HG02852 (cell line): ENCODE measurements at regions not wholly inside any gene's neighbourhood (a gene's known extent, or its start where the extent isn't known, plus 50 kb on each side); places are given as distances from the start of the nearest gene placed in this dataset.

Source experiments
- ATAC-seq: cut with Tn5 transposase; IDR thresholded peaks from one replicate; pipeline ENCODE4 v1.9.1; 2021; ENCODE audit warnings: mild to moderate bottlenecking, moderate library complexity; ENCODE audit not compliant: unreplicated experiment

DNA sequence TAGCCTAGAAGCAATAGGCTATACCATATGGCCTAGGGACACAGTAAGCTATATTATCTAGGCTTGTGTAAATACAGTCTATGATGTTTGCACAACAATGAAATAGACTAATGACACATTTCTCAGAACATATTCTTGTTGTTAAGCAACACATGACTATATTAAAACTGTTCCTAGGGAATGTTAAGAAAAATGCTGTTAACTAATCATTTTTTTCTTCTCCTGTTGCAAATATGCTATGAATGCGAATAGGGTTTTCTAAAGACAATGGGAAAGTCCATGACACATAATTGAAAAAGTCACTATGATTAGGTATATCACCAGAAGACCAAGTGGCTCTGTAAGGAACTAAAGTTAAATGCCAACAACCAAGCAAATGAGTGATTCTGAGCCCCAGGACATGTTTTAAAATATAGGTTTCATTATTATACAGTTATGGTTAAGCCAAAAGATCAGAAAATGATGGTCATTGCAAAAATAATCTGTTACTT, 454.0 kb upstream of the SORCS1 start:
- no peak for ATAC-seq

DNA sequence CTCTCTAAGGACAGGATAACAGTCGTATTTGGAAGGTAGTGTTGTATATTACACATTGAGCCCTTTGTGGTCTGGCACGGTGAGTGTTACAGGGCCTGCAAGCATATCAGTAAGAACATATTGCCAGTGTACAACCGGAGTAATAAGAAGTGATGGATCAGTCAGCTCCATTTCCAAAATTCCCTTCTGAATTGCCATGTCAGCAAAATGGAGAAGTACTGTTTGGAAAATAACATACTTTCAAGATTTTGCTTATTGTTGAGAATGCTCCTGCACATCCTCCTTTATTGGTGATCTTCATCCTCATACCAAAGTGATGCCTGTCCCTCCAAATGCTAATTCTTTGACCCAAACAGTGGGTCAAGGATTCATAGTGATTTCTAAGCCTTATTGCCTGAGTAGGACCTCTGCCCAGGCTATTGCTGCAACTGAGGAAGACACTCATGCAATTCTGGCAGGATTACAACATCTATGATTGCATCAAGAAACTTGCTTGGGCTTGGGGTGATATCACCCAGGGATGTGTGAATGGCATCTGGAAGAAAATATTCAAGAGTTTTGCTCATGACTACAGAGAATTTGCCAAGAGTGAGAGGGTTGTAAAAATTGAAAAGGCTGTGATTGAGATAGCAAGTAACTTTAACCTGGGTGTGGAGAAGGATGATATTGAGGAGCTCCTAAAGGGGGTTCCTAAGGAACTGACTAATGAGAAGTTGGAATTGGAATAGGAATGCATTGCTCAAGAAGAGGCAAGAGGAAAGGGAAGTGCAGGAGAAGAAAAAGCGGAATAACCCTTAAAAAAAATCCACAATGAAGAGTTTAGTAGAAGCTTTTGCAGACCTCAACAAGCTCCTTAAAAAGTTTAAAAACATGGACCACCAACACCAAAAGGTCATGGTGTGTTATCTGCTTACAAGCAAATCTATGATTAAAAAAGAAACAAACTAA, 452.2 kb upstream of the SORCS1 start:
- ATAC-seq: no peak

DNA sequence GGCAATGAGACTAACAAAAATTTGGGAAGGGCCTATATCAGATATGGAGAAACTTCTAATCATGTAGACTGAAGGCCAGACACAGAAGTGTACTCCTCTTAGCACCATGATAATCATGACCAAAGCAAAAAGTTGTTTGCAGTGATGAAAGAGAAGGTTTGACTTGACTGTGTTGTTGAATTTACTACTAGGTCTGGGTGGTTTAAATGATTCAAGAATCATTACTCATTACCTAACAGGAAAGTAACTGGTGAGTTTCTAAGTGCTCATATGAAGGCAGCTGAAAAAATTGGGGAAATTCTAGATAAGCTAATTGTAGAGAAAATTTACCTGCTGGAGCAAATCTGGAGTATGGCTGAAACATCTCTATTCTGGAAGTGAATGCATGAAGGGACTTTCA, 451.5 kb upstream of the SORCS1 start:
- no peak for ATAC-seq

DNA sequence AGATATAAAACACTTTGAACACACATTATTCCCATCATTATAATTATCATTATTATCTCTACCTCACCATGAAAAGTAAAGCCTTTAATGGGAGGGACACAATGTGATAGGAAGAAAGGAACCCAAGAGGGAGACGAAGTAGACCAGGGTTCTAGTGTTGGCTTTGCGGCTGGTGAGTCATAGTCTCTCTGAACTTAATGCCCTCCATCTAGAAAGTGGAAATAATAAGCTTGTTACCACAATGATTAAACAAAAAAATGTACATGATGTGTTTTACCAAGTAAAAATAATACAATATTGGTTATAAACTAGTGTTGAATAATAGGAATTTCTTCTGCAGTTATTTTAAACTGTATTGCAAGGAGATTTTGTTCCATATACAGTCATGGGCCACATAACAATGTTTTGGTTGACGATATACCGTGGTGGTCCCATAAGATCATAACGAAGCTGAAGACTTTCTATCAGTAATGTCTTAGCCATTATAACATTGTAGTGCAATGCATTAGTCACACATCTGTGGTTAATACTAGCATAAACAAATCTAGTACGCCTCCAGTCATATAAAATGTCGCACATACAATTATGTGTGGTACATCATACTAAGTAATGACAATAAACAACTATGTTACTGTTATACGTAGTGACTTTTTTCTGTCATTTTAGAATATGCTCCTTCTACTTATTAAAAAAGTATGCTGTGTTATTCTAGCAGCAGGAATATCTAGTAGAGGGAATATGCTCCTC, 450.6 kb upstream of the SORCS1 start:
- no peak for ATAC-seq

DNA sequence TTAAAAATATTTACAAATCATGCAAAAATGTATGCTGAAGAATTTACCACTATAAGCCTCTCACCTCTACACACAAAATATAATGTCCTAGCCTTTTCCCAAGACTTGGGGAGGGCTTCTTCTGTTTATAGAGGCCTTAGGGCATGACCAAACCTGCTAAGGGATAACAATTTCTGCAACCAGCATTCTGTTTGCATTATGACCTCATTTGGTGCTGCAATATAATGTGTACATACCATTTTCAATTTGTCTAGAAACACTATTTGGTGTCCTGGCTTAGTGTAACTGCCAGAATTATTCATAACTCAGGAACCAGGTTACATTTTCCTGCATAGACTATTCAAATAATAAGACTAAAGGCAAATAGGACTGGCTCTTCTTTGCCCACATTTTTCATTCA, 446.6 kb upstream of the SORCS1 start:
- no peak for ATAC-seq

DNA sequence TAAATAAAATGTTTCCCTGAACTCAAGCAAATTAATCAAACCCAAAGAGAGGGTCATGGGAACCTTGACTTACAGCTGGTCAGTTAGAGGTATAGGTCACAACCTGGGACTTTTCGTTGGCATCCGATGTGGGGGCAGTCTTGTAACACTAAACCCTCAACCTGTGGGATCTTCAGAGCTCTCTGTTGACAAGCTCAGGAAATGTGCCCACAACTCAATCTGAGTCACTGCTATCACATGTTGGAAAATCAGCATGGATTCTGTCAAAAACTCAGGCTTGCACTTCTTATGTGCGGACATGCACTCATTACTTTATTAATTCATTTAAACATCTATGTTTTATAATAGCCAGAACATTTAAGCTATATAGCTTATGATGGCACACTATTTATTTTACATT, 424.6 kb upstream of the SORCS1 start:
- ATAC-seq: no peak

DNA sequence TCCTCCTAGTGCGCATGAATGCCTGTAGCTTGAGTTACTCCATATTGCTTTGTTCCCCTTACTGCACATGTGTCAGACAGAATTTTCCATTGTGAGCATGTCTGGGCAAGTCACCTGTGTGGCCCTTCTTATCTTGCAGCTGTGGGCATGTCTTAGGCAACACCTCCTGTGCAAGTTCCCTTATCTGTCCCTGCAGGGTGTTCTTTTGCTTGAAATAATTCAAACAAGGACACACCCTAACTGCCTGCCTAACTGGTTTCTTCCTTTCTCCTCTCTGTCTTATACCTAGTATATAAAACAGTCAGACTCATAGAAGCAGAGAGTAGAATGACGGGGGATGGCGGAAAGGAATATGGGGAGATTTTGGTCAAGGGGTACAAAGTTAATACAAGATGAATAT, 421.1 kb upstream of the SORCS1 start:
- no peak for ATAC-seq

DNA sequence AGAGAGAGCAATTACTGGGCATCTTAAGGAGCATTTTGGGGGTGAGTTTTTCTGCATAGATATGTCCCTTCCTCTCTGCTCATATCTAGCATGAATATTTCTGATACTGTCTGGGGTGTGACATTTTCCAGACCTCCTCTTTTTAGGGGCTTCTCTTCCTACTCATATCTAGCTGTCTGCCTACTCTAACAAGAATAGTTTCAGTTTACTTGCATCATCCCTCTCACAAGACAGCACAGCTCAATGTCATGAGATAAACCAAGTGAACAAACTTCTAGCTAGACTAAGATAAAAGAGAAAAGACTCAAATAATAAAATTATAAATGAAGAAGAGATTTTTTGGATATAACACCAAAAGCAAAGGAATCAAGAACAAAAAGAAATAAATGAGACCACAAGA, 419.5 kb upstream of the SORCS1 start:
- ATAC-seq: no peak

DNA sequence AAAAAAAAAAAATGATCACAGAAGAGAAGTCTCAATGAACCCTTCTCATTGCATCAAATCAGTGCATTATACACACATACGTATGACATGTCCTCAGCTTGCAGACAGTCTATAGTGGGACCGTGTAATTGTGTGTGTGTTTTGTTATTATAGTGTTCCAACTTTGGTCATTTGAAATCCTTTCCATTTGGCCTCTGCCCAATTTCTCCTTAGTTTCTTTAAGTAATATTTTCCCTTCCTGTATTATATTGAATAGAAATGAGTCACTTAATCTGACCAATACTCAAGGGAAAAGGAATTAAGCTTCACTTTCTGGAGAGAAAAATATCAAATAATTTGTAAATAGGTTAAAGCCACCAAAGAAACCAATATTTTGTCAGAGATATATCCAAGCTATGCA, 415.5 kb upstream of the SORCS1 start:
- ATAC-seq: no peak

DNA sequence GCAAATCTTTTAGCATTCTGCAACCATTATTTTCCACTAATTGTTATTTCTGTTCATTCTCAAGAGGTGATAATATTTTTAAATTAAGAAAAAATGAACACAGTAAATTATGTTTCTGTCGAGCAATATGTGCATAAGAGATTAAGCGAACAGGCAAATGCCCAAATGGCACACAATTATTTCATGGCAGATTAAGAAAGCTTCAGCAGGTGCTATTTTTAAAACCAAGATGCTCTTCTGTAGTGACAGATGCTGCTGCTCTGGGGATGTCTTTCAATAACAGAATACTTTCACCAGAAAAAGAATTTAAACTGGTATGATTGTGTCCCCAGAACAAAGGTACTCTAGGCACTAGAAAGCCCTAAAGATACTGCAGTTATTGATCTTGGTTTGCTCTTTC, 412.7 kb upstream of the SORCS1 start:
- ATAC-seq: no peak

DNA sequence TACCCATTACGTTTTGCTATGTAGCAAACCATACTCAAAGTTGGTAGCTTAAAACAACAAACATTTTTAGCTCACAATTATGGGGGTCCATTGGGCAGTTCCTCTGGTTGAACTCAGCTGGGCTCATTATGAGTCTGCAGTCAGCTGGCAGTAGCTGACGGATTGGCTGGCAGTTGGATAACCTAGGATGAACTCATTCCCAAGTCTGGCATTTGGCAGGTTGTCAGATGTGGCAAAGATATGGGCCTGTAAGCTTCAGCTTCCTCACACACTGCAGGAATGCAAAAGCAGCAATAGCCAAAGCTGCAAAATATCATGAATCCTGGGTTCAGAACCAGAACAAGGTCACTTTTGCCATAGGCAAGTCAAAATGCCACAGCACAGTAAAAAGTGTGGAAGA, 412.2 kb upstream of the SORCS1 start:
- ATAC-seq: no peak

DNA sequence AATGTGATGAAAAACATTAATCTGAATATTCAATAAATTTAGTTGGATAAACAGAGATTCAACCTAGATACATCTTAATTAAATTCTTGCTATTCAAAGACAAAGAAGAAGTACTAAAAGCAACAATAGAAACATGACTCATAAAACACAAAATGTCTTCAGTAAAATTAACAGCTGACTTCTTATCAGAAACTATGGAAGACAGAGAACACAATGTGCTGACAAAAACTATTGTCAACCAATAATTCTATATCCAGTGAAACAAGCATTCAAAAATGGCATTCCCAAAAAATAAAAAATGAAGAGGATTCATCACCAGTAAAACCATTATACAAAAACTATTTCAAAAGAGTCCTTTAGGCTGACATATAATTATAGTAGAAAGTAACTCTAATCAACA, 400.5 kb upstream of the SORCS1 start:
- ATAC-seq: no peak

DNA sequence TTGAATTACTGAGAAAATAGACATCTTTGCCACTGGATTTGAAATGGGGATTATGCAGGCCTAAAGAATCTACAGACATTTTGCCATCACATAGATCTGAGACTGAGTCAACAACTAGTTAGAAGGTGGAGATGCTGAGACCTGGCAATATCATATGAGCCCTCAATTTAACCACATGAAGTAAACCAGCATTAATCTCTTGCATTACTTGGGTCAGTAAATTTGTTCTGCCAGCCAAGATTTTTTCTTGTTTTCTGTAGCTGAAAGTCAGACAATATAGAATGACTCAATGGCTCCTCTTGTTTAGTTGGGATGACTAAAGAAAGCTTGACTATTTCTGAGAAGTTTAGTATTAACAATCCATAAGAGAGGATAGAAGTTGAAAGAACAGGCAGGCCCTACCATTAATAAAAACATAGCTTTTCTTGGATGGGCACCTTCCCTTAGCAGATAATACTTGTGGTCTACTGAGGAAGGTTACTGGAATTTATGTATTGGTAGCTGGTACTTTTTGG, 396.7 kb upstream of the SORCS1 start:
- no peak for ATAC-seq

DNA sequence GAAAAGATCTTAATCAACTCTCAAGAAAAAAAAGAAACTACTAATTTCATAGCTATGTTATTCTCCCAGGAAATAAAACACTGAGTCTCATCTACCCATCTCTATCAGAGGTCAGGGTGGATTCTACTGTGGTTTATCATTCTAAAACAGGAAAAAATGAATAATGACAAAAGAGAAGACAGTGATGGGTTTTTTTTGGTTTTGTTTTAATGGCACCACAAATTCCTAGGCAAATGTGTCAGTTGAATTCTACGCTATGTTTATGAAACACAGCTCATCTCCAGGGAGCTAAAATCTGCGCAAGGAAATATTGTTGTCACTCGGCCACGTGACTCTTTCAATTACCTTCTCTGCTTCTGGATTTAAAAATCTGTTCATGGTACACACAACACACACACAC, 393.4 kb upstream of the SORCS1 start:
- no peak for ATAC-seq

DNA sequence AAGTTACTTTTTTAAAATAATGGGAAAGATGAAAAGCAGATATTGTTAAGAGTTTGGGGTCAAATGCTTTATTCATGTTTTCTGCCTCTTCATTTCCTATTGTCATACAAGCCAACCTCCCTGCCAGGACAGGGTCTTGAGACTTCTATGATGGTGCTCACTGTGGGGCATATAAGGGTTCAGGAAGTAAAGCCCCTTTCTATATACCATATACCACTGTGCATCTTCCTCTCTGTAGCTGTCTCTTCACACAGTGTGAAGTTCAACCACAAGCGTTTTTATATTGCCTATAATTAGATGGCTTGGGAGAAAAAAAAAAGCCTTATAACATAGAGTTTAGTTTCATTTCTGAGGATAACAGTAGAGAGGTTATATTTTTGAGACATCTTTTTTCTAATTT, 389.8 kb upstream of the SORCS1 start:
- ATAC-seq: no peak

DNA sequence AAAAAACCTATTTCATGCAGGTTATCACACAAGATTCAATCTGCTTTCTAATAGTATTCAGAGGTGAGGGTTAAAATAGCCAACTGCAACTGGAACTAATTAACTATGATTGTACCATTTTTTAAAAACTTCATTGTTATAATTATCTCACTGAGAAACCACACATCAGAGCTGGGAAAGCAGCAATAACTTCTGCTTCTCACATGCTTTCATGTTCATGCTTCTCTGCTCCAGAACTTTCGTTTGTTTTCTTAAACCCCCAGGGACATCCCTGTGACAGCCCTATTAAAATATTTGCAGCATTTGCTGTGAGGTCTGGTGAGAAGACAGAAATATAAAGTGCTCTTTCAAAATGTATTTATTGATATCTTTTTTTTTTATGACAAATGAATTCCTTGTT, 389.0 kb upstream of the SORCS1 start:
- ATAC-seq: no peak

DNA sequence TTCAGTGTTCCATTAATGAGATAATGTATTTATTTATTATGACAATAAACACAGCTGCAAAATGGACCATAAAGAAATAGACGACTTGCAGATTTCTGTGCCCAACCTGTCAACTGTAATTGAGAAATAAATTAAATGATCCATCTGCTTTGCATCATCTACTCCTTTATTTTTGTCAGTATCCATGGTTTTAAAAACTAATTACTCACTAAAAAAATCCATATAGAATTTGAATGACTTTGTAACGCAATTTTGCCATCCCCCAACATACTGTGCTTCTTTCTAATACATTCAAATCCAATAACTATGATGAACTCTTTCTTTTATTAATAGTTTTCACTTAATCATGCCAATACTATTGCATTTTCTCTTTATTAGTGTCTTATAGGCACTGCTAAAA, 388.5 kb upstream of the SORCS1 start:
- ATAC-seq: no peak

DNA sequence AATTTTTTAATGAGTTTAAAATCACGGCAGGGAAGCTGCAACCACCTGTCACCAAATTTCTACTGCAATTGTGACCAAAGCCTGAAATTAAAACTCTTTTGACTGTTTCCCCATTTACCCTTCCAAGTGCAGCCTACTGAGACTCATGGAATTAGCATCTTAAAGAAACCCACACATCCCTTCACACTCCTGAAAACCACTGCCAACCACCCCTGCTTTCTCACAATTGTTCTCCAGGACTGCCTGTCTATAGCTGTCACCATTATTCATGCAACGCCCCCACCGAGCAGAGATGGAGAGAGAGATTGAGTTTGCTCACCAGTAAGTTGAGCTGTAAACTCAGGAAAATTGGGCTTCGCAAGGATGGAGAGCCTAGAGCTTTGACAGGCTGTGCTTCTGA, 383.8 kb upstream of the SORCS1 start:
- ATAC-seq: no peak

DNA sequence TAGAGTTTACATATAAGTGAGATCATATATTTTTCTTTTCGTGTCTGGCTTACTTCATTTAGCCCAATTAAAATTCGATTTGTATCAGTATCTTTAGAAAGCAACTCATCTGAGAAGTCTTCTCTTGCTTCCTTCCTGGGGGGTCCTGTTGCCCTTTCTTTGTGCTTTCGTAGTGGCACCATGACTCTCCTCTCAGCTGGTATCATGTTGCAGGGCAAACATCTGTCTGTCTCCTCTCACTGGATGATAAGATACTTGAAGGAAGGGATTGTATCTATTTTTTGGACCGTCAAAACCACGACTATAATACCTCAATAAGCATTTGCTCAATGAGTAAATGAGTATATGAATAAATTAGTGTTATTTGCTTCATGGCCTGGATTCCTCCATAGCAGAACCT, 382.5 kb upstream of the SORCS1 start:
- no peak for ATAC-seq

DNA sequence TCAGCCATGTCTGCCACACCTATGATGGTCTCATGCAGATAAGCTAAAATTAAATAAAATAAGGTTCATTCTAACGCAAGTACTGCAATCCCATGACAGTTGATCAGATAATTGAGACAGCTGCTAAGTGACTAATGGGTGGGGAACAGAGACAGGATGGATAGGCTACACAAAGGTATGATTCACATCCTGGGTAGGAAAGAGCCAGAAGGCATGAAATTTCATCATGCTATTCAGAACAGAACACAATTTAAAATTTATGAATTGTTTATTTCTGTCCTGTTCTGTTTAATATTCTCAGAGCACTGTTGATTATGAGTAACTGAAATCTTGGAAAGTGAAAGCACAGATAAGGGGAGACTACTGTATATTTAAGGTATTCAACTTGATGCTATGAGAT, 381.8 kb upstream of the SORCS1 start:
- ATAC-seq: no peak

DNA sequence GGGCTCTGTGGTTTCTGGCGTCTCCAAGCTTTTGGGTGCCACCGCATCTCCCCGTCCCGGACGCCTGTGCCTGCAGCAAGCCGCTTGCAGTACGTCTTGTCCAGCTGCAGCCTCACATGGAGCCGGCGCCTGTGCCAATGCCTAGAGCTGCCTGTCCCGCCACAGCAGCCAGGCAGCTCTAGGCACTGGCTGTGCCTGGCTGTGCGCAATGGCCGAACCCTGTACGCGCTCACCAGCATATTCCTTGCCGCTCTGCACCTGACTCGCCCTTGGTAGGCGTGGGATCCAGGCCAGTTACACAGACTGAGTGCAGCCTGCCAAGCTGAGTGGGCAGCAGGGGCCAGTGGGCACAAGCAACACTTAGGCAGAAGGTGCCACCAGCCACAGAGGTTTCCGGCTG, 381.2 kb upstream of the SORCS1 start:
- no peak for ATAC-seq
